HT-29 (cell line): ENCODE measurements at regions not wholly inside any gene's neighbourhood (a gene's known extent, or its start where the extent isn't known, plus 50 kb on each side); places are given as distances from the start of the nearest gene placed in this dataset.

Experiments used
- DNase-seq: peaks from one replicate; pipeline ENCODE4 v3.0.0-alpha.2; 2015; ENCODE audit warnings: low spot score
- small RNA-seq: library from RNA; depleted of rRNA; stranded (forward); fragments of <200 nt; gene quantifications from one replicate; pipeline ENCODE3, GENCODE V24; 2014

DNA sequence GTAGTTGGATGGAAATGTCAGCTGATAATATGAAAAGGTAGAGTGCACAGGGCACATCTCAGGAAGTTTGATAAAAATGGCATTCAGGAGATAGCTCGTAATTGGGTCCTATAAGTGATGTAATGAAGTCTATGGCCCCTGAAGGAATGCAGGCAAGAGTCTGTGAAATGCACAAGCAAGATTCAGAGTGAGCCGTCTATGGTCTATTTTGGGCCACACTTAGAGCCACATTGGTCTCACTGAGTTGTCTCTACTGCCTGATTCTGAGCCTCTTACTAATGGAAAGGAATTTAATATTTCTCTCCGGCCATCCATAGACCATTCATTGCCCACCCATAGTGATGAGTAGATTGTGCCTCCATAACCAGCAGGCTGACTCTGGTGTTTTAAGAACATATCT, 111.3 kb upstream of the KCNN2 start:
- DNase-seq = no peak

DNA sequence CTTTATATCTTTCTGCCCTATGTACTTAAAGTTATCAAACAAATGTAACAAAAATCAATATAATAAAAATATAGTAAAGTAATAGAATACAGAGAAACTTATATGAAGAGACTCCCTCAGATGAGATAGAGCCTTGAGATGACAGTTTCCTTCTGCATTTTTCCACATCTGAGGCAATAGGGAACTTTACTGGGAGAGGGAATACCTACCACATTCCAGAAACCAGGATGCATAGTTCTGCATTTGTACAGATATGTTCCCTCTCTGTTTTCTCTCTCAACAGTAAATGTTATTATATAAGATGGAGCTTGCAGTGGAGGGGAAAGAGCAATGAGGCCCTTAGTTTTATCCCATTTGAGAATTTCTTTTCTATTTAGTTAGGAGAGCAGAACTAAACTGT, 109.6 kb upstream of the KCNN2 start:
- DNase-seq = no peak

DNA sequence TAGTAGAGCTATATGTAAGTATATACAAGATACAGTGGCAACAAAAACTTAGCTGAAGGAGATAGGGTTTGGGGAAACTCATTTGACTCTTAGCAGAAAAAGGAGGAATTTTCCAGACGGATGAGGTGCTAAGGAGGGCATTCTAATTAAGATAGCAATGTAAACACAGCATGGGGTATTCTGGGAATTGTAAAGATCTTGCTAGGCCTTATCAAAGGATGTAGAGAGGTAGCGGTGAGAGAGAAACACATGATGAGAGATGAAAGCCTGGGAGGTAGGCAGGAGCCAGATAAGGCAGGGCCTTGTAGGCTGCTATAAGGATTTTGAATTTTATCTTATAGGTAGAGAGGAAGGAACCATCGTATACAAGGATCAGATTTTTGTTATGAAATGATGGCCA, 106.6 kb upstream of the KCNN2 start:
- DNase-seq = no peak

DNA sequence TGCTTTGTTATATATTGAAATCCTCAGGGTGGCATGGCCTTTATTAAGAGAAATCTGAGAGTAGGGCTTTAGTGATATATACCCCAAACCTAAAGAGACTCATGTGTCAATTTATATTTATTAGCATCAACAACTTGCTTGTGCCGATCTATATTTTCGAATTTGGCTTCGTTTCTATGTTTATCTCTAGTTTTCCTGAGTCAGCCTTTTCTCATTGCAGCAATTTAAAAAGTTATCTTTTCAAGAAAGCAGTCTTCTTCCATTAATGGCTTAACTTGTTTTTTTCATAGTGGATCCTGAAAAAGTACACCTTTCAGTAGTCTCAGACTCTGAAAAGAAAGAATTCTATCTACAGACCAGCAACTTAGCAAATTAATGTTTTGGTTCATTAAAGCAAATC, 99.9 kb upstream of the KCNN2 start:
- no peak for DNase-seq

DNA sequence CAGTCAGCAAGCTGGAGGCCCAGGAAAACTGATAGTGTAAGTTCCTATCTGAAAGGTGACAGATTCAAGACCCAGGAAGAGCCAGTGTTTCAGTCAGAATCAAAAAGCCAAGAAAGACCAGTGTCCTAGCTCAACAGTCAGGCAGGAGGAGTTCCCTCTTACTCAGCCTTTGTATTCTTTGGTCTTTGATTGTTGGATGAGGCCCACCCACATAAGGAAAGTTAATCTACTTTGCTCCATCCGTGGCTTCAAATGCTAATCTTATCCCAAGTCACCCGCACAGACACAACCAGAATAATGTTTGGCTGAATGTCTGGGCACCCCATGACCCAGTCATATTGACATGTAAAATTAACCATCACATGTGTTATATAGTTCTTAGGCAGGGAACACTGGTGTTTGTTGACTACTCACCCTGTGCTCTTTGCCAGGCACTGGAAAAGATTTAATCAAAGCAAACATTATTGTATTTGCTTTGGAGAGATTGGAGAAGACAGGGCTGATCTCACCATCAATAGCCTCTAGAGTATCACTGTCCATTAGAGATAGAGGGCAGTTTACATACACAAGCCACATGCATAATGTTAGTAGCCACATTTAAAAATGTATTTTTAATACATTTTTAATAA, 96.3 kb upstream of the KCNN2 start:
- no peak for DNase-seq

DNA sequence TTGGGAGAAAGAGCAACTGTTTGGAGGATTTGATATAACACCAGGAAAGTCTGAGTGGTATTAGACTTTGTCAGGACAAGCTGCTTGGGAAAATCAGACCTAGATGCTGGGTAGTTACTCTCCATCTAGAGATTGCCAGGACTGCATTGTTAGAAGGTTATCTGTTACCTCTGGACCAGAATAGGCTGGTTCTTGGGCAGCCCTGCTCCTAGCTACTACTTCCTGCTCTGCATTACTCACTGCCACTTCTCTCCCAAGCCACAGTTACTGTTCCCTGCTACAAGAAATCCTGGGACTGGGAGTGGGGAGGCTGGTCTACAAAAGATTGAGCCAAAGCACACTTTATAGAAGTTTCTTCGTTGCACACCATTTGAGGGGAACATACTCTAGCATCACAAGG, 95.5 kb upstream of the KCNN2 start:
- DNase-seq = no peak

DNA sequence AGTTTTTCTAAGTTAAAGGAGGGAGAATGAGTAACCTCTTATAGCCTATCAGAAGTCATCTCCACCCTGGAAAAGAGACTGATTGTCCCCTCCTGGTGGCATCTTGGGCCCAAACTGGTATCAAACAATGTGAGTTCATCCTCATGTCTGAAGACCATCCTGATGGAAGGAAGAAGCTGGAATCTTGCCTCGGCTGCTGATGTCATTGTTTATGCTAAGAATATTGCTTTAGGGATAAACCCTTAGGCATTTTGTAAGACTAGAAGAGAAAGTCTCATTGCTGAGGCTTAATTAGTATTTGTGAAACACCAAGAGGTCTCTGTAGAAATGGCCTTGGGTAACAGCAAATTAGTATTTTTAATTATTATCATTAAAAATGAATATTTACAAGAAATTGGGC, 65.7 kb upstream of the KCNN2 start:
- no peak for DNase-seq

DNA sequence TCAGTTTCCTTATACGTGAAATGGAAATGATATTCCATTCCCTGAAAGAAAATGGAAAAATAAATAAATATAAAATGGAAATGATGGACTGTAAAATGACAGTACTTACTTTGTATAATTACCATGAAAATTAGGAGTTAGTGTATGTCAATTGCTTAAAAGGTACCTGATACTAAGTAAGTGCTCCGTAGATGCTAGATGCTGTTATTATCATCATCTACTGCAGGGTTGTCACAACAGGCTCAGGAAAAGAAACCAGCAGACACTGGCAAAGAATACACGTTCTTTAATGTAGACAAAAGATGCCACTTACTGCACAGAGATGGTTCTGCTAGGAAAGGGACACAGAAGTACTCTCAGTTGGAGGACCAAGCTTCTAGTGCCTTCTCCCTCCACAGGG, 64.0 kb upstream of the KCNN2 start:
- DNase-seq = no peak

DNA sequence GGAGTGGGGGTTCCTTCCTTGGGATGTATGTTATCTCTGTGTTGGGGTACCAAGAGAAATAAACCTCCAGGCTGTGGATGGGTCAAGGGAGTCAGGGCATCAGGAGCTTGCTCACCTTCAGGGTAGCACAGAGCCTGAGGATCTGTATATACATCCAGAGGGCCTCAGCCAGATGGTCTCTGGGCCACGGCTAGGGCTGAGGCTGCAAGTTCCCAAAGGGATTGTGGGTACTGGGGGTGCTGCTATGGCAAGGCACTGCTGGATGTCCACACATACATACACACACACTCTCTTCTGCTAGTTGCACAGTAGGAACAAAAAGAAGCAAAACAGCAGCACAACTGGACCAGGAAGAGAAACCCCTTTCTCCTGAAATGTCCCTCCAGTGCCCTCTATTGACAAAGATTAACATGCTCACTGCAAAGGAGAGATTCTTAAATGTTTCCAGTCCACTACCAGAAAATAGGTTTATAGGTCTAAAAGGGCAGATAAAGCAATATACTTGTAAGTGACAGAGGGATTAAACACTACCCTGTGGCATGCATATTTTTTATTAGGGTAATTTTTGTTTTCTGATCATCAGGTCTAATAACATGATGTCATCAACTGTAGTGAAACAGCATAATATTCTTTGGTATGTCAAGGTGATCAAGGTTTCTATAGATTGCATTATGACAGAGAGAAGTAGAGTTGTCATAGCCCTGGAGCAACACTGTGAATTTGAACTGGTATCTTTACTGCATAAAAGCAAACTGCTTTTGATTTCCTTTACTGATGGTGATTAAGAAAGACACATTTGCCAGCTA, 56.3 kb upstream of the KCNN2 start:
- peak; percentile 43 for DNase-seq

DNA sequence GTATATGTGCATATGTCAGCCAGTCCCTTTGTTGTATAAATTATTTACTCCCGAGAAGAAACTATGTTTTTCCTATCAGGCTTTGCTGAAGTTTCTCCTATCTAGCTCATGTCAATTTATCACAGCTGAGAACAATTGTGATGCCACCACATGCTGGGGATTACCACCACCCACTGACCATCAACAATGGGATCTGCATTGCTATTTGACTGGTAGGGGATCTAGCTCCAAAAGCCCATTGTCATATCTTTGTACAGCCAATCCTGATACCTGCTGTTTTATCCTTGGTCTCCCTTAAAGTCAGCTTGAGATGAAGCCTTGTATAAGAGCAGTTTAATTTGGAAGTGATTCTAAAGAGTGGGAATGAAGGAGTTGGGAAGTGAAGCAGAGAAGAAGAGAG, 53.9 kb upstream of the KCNN2 start:
- DNase-seq = no peak

DNA sequence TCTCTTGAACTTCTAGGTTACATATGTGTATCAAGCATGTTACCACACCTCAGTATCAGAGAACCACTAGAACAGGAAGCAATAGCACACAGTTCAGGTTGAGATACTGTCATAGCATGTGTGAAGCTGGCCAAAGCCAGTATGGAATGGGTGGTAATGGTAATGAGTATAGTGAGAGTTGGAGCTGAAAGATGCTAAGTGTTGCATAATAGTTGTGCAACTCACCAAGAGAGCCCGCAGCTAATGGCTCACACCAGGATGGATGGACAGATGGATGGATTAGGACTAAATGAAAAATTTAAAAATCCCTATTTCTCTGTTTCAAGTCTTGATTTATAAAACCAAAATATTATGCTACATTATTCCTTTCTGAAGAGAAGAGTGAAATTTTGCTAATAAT, 53.4 kb upstream of the KCNN2 start:
- no peak for DNase-seq

DNA sequence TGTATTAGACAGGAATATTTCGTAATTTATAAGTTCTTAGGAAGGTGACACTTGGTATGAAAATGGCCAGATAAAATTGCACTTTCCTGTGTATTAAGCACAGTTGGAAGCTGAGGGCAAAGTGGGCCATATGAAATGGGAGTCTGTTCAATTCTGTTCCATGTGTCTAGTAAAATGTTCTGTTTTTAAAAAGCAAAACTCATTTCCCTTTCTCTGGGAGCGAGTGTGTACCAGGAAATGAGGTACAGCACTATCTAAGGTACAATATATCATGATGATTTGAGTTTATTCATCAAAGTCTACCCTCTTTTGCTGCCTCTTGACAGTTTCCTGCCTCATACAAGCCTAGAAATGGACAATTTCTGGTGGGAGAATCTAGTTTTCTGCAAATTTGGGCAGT, 51.2 kb upstream of the KCNN2 start:
- no peak for DNase-seq

DNA sequence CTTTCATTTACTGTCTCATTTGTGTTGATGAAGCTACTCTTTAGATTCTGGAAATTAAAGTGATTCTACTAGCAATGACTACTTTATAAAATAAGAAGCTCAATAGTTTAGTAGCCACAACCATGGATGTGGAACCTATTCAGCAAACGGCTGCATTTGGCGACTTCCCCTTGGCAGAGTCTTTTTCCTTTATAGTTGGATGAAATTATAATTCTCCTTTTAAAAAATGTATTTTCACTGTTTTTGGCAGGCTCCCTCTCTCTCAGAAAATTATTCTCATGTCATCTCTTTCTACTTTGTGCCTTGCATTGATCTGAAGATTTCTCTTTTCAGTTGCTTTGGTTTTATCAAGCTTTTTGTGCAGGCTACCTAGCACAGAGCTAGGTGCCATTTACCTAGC, 50.6 kb upstream of the KCNN2 start:
- DNase-seq = no peak

DNA sequence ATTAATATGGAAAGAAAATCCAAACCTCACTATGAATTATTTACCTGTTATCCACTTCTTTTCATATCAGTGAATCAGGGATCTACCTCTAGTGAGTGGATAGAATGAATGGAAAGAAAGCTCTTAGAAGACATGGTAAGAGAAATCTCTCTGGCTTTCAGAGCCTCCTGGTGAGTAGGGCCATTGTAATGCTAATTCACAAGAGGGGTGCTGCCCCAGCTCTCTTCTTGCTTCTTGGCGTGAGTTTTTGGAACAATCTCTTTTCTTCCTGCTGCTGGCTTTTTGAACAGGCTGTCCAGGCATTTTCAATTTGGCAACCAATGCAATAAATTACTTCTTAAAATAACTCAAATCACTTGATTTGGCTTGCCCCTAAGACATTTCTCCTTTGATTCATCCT, 49.9 kb upstream of the KCNN2 start:
- DNase-seq = no peak

Small RNAs in the stretch of these regions (small RNA-seq; reads per million reads assigned to genes)
- 0.50 reads per million for gene RN7SKP89
